Left forelimb (tissue), 1 donor: ENCODE measurements at regions not wholly inside any gene's neighbourhood (a gene's known extent, or its start where the extent isn't known, plus 50 kb on each side); places are given as distances from the start of the nearest gene placed in this dataset.
"Not testable (repeated sequence)": the region's sequence is repeated elsewhere in the genome, so short reads cannot be mapped to it uniquely, and the experiment has no call there.

Experiments
- DNase-seq: peaks from one replicate; pipeline ENCODE4 v3.0.0-alpha.2; 2018; ENCODE audit warnings: low spot score

- DNase-seq = no peak
Observed at GRCh38 chr2:2662847-2663356, 331.8 kb upstream of the MYT1L start.

DNA sequence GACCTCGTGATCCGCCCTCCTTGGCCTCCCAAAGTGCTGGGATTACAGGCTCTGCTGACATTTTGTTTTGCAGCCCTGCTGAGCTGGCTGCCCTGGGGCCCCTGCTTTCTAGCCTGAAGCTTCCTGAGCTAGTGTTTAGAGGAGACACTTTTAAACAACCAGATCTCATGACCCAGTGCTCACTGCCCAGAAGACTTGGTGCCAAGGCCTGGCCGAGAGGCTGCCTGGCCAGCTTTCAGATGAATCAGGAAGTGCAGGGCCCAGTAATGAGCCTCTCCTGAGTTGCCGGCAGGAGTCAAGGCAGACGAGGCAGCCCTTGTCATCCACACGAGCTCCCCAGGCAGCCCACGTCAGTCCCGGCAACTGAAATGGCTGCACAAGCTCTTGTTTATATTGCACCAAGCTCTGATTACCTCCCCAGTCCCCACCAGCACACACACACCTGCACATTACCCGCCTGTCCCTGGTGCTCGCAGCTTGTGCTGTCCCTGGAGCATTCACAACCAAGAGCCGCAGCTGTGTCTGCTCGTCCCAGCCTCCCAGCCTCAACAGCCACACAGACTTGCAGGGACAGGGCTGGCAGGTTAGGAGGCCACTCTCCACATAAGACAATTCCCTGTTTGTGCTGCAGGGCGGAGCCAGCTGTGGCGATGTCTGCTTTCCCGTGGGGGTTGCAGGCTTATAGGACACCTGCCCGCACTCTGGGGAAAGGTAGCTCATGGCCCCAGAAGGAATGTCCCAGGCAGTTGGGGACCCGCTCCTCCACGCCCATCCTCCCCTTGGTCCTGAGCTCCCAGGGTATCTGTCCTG is 331.2 kb upstream of the MYT1L start:
- DNase-seq = no peak

DNA sequence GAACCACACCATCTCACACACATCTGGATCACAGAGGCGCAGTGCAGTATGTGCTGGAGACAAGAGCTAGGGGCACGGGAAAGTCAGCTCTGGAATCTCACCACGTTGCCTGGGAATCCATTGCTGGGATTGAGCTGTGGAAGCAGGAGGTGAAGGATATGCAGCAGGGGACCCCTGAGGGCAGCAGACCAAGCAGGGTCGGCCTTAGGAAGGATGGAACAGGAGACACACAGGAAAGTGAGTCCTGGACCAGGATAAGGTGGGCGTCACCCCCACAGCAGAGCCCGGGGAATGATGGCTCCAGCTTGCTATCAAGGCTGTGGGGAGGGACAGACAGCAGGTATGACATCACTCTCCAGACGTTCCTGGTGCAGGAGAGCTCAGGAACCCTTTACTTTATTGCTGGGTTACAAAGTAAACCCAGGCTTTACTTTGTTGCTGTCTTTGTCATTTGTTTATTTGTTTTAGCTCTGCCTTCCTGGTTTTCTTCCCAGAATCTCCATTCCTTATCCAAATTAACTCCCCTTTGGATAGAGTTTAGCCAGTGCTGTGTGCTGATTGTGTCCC is 329.8 kb upstream of the MYT1L start:
- DNase-seq = no peak

- no peak for DNase-seq
Observed at GRCh38 chr2:2657121-2657962, 326.3 kb upstream of the MYT1L start.

- no peak for DNase-seq
Observed at GRCh38 chr2:2656115-2657011, 325.3 kb upstream of the MYT1L start.

GRCh38 chr2:2655453-2656114 is 324.5 kb upstream of the MYT1L start:
- DNase-seq = no peak

- DNase-seq = no peak
Observed at GRCh38 chr2:2653231-2653630, 322.2 kb upstream of the MYT1L start.

- no peak for DNase-seq
Observed at GRCh38 chr2:2650608-2651375, 319.7 kb upstream of the MYT1L start.

GRCh38 chr2:2649109-2650072 is 318.3 kb upstream of the MYT1L start:
- no peak for DNase-seq

DNA sequence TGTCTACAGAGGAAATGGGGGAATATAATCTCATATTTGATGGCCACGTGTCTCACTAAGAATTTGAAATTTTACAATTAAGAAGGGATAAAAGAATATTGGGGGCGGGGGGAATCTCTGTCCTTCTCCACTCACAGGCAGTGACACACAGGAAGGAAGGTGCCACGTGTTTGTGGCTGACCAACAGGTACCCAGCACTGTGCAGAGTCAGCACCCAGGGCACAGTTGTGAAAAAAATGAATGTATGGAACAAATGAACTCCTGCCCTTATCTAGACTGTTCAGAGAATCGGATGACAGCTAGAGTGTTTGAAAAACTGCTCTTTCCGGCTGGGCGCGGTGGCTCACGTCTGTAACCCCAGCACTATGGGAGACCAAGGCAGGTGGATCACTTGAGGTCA is 317.0 kb upstream of the MYT1L start:
- no peak for DNase-seq

DNA sequence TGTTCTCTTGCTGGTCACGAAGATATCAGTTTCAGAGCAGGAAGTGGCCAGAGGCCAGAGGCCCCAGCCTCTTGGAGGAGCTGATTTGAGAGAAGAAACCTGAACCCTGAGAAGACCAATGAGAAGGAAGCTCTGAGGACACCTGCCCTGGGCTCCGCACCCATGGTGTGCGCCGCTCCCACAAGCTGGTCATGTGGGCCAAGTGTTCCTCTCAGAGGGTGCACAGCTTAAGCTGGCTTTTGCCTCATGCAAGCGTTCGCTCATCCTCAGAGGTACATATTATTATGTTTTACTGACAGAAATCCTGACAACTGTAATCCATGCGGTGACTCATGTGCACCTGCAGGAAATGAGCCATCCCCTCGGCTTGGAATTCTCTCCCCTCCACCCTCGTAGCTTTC is 316.1 kb upstream of the MYT1L start:
- DNase-seq = no peak

GRCh38 chr2:2646433-2647051 is 315.5 kb upstream of the MYT1L start:
- no peak for DNase-seq

- no peak for DNase-seq
Observed at GRCh38 chr2:2645162-2645855, 314.2 kb upstream of the MYT1L start.

GRCh38 chr2:2644751-2645150 is 313.7 kb upstream of the MYT1L start:
- not testable (repeated sequence) for DNase-seq

GRCh38 chr2:2644040-2644439 is 313.0 kb upstream of the MYT1L start:
- DNase-seq = no peak

- DNase-seq = no peak
Observed at GRCh38 chr2:2642906-2643890, 312.1 kb upstream of the MYT1L start.
